RWPE2 (cell line): ENCODE measurements at regions not wholly inside any gene's neighbourhood (a gene's known extent, or its start where the extent isn't known, plus 50 kb on each side); places are given as distances from the start of the nearest gene placed in this dataset.

Experiments
- ATAC-seq: fragments of 200-7000 bp; cut with Tn5 transposase; 3 replicates; pipeline ENCODE4 v1.9.1; 2021; ENCODE audit warnings: low read depth
- DNase-seq: peaks from one replicate; pipeline ENCODE4 v3.0.0-alpha.2; 2020; ENCODE audit warnings: low spot score
- H3K27ac ChIP-seq: fragments of 450-650 bp; 2 replicates; pipeline ENCODE4 v1.5.1; 2017; ENCODE audit warnings: mild to moderate bottlenecking; ENCODE audit not compliant: poor library complexity, severe bottlenecking
- H3K27me3 ChIP-seq: fragments of 250-450 bp; sonication (Bioruptor Pico); 2 replicates; pipeline ENCODE4 v1.5.1; 2021; ENCODE audit warnings: mild to moderate bottlenecking, moderate library complexity; ENCODE audit not compliant: insufficient read depth, poor library complexity, severe bottlenecking
- H3K36me3 ChIP-seq: fragments of 250-450 bp; sonication (Bioruptor Pico); 2 replicates; pipeline ENCODE4 v1.5.1; 2020; ENCODE audit warnings: low read depth, mild to moderate bottlenecking, moderate library complexity
- H3K4me1 ChIP-seq: fragments of 250-450 bp; sonication (Bioruptor Pico); 2 replicates; pipeline ENCODE4 v1.5.1; 2021; ENCODE audit warnings: mild to moderate bottlenecking, moderate library complexity; ENCODE audit not compliant: insufficient read depth, poor library complexity, severe bottlenecking
- H3K4me3 ChIP-seq: fragments of 250-450 bp; sonication (Bioruptor Pico); 2 replicates; pipeline ENCODE4 v1.5.1; 2021; ENCODE audit warnings: mild to moderate bottlenecking, moderate library complexity; ENCODE audit not compliant: severe bottlenecking
- H3K9me3 ChIP-seq: fragments of 250-450 bp; sonication (Bioruptor Pico); 2 replicates; pipeline ENCODE4 v1.5.1; 2021; ENCODE audit warnings: mild to moderate bottlenecking, moderate library complexity; ENCODE audit not compliant: severe bottlenecking
- TF ChIP-seq, protein P1 (sequence below): fragments of 450-650 bp; IDR thresholded peaks from one replicate; pipeline ENCODE4 v1.5.1; 2017; ENCODE audit warnings: mild to moderate bottlenecking, moderate library complexity; ENCODE audit not compliant: poor library complexity, severe bottlenecking

DNA sequence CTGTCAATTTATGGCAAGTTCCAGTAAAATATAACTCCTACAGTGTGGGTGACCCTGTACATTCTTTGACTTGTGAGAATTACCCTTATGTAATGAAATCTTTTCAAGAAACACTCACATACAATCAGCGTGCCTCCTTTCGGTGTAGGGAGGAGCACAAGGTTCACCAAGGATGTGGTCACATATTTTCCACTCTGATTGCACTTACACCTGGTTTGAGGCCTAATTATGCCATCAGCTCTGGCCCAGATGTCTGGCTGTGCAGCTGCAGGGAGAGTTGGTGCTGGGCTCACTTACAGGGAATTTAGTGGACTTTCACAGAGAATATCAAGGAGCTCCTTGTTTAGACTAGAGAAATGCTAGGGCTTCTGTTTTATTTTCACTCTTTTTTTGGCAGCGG, 146.0 kb upstream of the STEAP4 start:
- no peak for DNase-seq
- TF ChIP-seq, protein P1, sequence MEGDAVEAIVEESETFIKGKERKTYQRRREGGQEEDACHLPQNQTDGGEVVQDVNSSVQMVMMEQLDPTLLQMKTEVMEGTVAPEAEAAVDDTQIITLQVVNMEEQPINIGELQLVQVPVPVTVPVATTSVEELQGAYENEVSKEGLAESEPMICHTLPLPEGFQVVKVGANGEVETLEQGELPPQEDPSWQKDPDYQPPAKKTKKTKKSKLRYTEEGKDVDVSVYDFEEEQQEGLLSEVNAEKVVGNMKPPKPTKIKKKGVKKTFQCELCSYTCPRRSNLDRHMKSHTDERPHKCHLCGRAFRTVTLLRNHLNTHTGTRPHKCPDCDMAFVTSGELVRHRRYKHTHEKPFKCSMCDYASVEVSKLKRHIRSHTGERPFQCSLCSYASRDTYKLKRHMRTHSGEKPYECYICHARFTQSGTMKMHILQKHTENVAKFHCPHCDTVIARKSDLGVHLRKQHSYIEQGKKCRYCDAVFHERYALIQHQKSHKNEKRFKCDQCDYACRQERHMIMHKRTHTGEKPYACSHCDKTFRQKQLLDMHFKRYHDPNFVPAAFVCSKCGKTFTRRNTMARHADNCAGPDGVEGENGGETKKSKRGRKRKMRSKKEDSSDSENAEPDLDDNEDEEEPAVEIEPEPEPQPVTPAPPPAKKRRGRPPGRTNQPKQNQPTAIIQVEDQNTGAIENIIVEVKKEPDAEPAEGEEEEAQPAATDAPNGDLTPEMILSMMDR, result no peak
- Histone ChIP-seq H3K27me3 (no peaks in the 10 kb centered on the region), H3K27ac (no peak overlapping the region), H3K36me3 (no peaks in the 10 kb centered on the region), H3K4me1 (peaks cover 4% of the 10 kb centered on the region), H3K4me3 (no peak overlapping the region), H3K9me3 (no peaks in the 10 kb centered on the region)
- no peak for ATAC-seq

DNA sequence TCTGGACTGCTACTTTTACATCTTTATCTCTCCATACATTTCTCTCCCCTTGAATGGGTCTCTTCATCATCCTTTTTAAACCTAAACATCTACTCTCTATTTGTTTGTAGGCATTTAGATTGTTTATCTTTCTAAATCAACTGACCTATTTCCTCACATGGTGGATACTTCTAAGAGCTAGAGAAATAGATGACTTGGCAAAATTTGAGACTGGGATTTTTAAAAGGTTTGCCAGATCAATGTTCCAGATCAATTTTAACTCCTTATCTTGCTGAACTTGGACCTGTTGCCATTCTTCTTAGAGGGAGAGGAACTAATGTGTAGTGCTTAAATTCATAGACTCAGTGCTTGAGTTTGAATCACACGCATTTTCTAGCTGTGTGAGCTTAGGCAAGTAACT, 144.2 kb upstream of the STEAP4 start:
- Histone ChIP-seq H3K36me3 (no peaks in the 10 kb centered on the region), H3K27ac (no peak overlapping the region), H3K9me3 (no peaks in the 10 kb centered on the region), H3K27me3 (no peaks in the 10 kb centered on the region), H3K4me3 (no peak overlapping the region), H3K4me1 (peaks cover 4% of the 10 kb centered on the region)
- TF ChIP-seq, protein P1, result no peak
- no peak for ATAC-seq
- DNase-seq, result no peak

DNA sequence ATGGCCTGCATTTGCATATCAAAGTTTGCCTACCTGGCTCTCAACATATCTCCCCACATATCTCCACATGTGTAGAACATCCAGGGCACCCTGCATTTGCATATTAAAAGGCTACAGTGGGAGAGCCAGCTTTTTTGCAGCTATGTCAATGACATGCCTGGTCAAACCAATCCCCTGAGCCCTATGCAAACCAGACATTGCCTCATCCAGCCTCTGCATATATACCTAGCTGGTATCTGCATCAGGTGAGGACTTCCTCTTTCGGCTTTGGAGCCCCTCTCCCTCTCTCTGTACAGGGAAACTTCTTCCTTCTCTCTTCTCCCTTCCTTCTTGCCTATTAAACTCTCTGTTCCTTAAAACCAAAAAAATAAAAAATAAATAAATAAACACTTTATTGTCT, 142.7 kb upstream of the STEAP4 start:
- H3K27me3 ChIP-seq, result no peaks in the 10 kb centered on the region
- no peaks in the 10 kb centered on the region for H3K36me3 ChIP-seq
- H3K27ac ChIP-seq, result no peak overlapping the region
- no peak for DNase-seq
- H3K9me3 ChIP-seq, result no peaks in the 10 kb centered on the region
- TF ChIP-seq, protein P1, result no peak
- ATAC-seq, result no peak
- H3K4me1 ChIP-seq, result no peaks in the 10 kb centered on the region
- no peak overlapping the region for H3K4me3 ChIP-seq

DNA sequence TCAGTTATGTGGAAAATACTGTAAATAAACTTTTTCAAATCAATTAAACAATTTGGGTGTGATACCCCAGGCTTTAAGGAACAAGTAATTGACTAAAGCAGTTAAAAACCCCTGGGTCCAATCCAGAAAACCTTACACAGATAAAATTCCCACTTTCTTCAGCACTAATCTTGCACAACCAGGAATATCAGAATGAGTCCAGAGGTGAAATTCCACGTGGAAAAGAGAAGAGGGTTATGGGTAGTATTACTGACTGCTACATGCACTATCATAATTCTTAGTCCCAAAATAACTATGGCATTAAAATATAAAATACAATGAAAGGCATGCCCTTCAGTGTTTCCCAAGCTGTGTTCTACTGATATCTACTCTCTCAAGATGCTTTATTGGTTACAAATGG, 135.7 kb upstream of the STEAP4 start:
- no peaks in the 10 kb centered on the region for H3K4me1 ChIP-seq
- H3K9me3 ChIP-seq, result no peaks in the 10 kb centered on the region
- DNase-seq, result no peak

DNA sequence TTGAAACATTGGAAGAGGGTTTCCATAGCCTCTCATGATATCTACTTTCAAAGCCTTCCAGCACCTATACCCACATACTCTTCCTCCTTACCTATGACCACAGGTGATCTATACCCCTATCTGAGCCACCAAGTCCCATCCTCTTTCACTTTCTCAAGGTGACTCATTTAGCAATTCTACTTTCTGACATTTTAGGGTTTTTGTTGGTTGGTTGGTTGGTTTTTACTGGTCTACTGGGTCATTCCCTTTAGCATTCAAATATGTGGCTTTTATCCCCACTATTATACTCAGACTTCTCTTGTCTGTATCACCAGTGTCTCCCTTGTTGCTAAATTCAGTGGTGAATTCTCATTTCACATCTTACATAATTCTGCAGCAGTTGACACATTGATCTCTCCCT, 130.4 kb upstream of the STEAP4 start:
- H3K27me3 ChIP-seq, result no peaks in the 10 kb centered on the region
- H3K4me1 ChIP-seq, result no peaks in the 10 kb centered on the region
- no peaks in the 10 kb centered on the region for H3K36me3 ChIP-seq
- DNase-seq, result no peak
- H3K4me3 ChIP-seq, result no peak overlapping the region
- no peaks in the 10 kb centered on the region for H3K9me3 ChIP-seq
- no peak overlapping the region for H3K27ac ChIP-seq
- TF ChIP-seq, protein P1, result no peak
- ATAC-seq, result no peak

More for the DNA sequence above, 135.7 kb upstream of the STEAP4 start:
- H3K27me3 ChIP-seq, result no peaks in the 10 kb centered on the region
- no peak overlapping the region for H3K27ac ChIP-seq
- no peak overlapping the region for H3K4me3 ChIP-seq
- ATAC-seq, result no peak
- TF ChIP-seq, protein P1, result no peak
- H3K36me3 ChIP-seq, result no peaks in the 10 kb centered on the region
